CD14-positive monocyte (primary cell): ENCODE measurements at regions not wholly inside any gene's neighbourhood (a gene's known extent, or its start where the extent isn't known, plus 50 kb on each side); places are given as distances from the start of the nearest gene placed in this dataset.
A peak's percentile ranks its signal among the peaks of the same experiment; 100 is the strongest.

Experiments
- DNase-seq, 3 donors: peaks; one replicate each; pipeline ENCODE4 v3.0.0-alpha.2; 2011 to 2022
- H2AFZ ChIP-seq: 2 replicates; pipeline ENCODE4 v1.6.0; 2012; ENCODE audit warnings: mild to moderate bottlenecking, low read depth, low read length, inconsistent platforms; ENCODE audit not compliant: insufficient read depth, poor library complexity, severe bottlenecking
- H3K27ac ChIP-seq, 2 donors: 1 replicate in 1 of 2; 2 replicates in 1 of 2; pipeline ENCODE4 v1.5.1; 2012 to 2013; ENCODE audit warnings: low read length in 2 of 2, control low read depth in 1 of 2, inconsistent platforms in 1 of 2, low read depth in 1 of 2, mild to moderate bottlenecking in 1 of 2
- H3K27me3 ChIP-seq, 2 donors: one replicate each; pipeline versions ENCODE4 v1.6.0 to v1.6.1; 2011 to 2013; ENCODE audit warnings: low read length in 2 of 2; ENCODE audit not compliant: control insufficient read depth in 2 of 2, insufficient read depth in 2 of 2
- H3K36me3 ChIP-seq, 2 donors: replicated peaks in 1 of 2; 1 replicate in 1 of 2; 2 replicates in 1 of 2; pipeline versions ENCODE4 v1.5.1 to v1.6.1; 2012 to 2013; ENCODE audit warnings: low read length in 2 of 2, control low read depth in 1 of 2, inconsistent platforms in 1 of 2, mild to moderate bottlenecking in 1 of 2; ENCODE audit not compliant: insufficient read depth in 2 of 2, control insufficient read depth in 1 of 2
- H3K4me1 ChIP-seq, 2 donors: 1 replicate in 1 of 2; 2 replicates in 1 of 2; pipeline versions ENCODE4 v1.5.1 to v1.6.1; 2012 to 2013; ENCODE audit warnings: low read length in 2 of 2, control low read depth in 1 of 2, inconsistent platforms in 1 of 2, mild to moderate bottlenecking in 1 of 2, moderate library complexity in 1 of 2; ENCODE audit not compliant: insufficient read depth in 2 of 2, control insufficient read depth in 1 of 2
- H3K4me2 ChIP-seq: replicated peaks from 2 replicates; pipeline ENCODE3; 2012; ENCODE audit warnings: low read length, moderate library complexity, mild to moderate bottlenecking; ENCODE audit not compliant: poor library complexity, severe bottlenecking; ENCODE audit errors: extremely low read depth
- H3K4me3 ChIP-seq, 3 experiments: fragments of 200-600 bp in 1 of 3; sonication (generic) in 1 of 3; replicated peaks in 1 of 3; 1 replicate in 2 of 3; 2 replicates in 1 of 3; pipeline ENCODE4 v1.5.1; 2011 to 2013; ENCODE audit warnings: low read length in 3 of 3, mild to moderate bottlenecking in 3 of 3, control low read depth in 2 of 3, low read depth in 2 of 3, inconsistent platforms in 1 of 3, moderate library complexity in 1 of 3
- H3K79me2 ChIP-seq: 2 replicates; pipeline ENCODE4 v1.6.0; 2012; ENCODE audit warnings: mild to moderate bottlenecking, control low read depth, inconsistent platforms, low read length, moderate library complexity; ENCODE audit not compliant: insufficient read depth
- H3K9ac ChIP-seq: 2 replicates; pipeline ENCODE4 v1.6.0; 2017; ENCODE audit warnings: low read length, mild to moderate bottlenecking; ENCODE audit not compliant: insufficient read depth, poor library complexity, severe bottlenecking
- H3K9me3 ChIP-seq, 2 donors: replicated peaks in 1 of 2; 1 replicate in 1 of 2; 2 replicates in 1 of 2; pipeline versions ENCODE4 v1.5.1 to v1.6.1; 2012 to 2013; ENCODE audit warnings: low read length in 2 of 2, control low read depth in 1 of 2; ENCODE audit not compliant: control insufficient read depth in 1 of 2, insufficient read depth in 1 of 2
- H4K20me1 ChIP-seq: 2 replicates; pipeline ENCODE4 v1.6.0; 2012; ENCODE audit warnings: mild to moderate bottlenecking, low read length, control low read depth, moderate library complexity; ENCODE audit not compliant: insufficient read depth
- H3K27ac Mint-ChIP-seq, 7 donors: one replicate each; pipeline ENCODE4 v1.8.0; 2020; ENCODE audit warnings: mild to moderate bottlenecking in 7 of 7, mixed read lengths in 7 of 7, moderate library complexity in 6 of 7, inconsistent platforms in 2 of 7
- H3K27me3 Mint-ChIP-seq, 3 donors: one replicate each; pipeline ENCODE4 v1.8.0; 2021 to 2022; ENCODE audit warnings: low read depth in 3 of 3, mild to moderate bottlenecking in 3 of 3, mixed read lengths in 3 of 3, moderate library complexity in 3 of 3, inconsistent platforms in 1 of 3
- H3K36me3 Mint-ChIP-seq, 2 donors: one replicate each; pipeline ENCODE4 v1.8.0; 2020; ENCODE audit warnings: mixed read lengths in 2 of 2, inconsistent platforms in 1 of 2, mild to moderate bottlenecking in 1 of 2
- H3K4me1 Mint-ChIP-seq: one replicate; pipeline ENCODE4 v1.8.0; 2020; ENCODE audit warnings: mild to moderate bottlenecking, mixed read lengths
- H3K4me3 Mint-ChIP-seq, 2 donors: one replicate each; pipeline ENCODE4 v1.8.0; 2020; ENCODE audit warnings: mild to moderate bottlenecking in 2 of 2, mixed read lengths in 2 of 2, moderate library complexity in 1 of 2
- H3K9me3 Mint-ChIP-seq, 7 donors: one replicate each; pipeline ENCODE4 v1.8.0; 2020 to 2022; ENCODE audit warnings: mixed read lengths in 7 of 7, mild to moderate bottlenecking in 6 of 7, moderate library complexity in 6 of 7, inconsistent platforms in 2 of 7
- CTCF ChIP-seq: fragments of 200-600 bp; IDR thresholded peaks from one replicate; pipeline ENCODE4 v1.8.0; 2022; ENCODE audit warnings: antibody characterized with exemption, mild to moderate bottlenecking
- WGBS: methylation state at CpG from one replicate; pipeline ENCODE4 v1.1.5; 2013; ENCODE audit warnings: missing lambda C conversion rate; ENCODE audit not compliant: insufficient coverage; 5-methylcytosine and 5-hydroxymethylcytosine counted together
- intact Hi-C, 2 donors: fragments of 100-400 bp; cut with micrococcal nuclease; formaldehyde crosslinking; loops; one replicate each; pipeline versions ENCODE4 v1.15.0 to v1.15.1; 2023

GRCh38 chr15:93180128-93180527, 91.1 kb upstream of the RGMA start:
- H2AFZ ChIP-seq = no peak overlapping the region
- no peak overlapping the region for H3K27ac ChIP-seq
- no peaks in the 10 kb centered on the region for H3K36me3 ChIP-seq
- no peaks in the 10 kb centered on the region for H3K27me3 ChIP-seq
- H3K4me1 ChIP-seq = peaks cover 22 to 23% of the 10 kb centered on the region in 2 donors
- no peaks in the 10 kb centered on the region for H3K79me2 ChIP-seq
- 92% methylated on average over 4 of the region's 7 CpGs for WGBS
- no peak for DNase-seq
- H3K9me3 ChIP-seq = no peaks in the 10 kb centered on the region
- H4K20me1 ChIP-seq = no peaks in the 10 kb centered on the region
- intact Hi-C loops = no loop called here
- Mint-ChIP-seq H3K4me1 (peaks cover 27% of the 10 kb centered on the region), H3K9me3 (peaks cover 0 to 6% (median under 1%) of the 10 kb centered on the region in 7 donors), H3K27me3 (peaks cover 0 to 6% (median 3%) of the 10 kb centered on the region in 3 donors), H3K4me3 (no peak overlapping the region), H3K27ac (peak overlapping the region in 3 of 7 donors; percentile 1 to 77 (median 64)), H3K36me3 (peaks cover 0 to 4% of the 10 kb centered on the region in 2 donors)
- no peak overlapping the region for H3K4me3 ChIP-seq
- no peak for TF ChIP-seq CTCF
- H3K9ac ChIP-seq = no peak overlapping the region
- H3K4me2 ChIP-seq = no peak overlapping the region

- H3K27ac Mint-ChIP-seq = peak overlapping the region in 5 of 7 donors; percentile 45 to 92 (median 78)
- peaks cover 0 to 7% (median 3%) of the 10 kb centered on the region in 3 donors for H3K27me3 Mint-ChIP-seq
- no peak overlapping the region for H3K9ac ChIP-seq
- H3K79me2 ChIP-seq = no peaks in the 10 kb centered on the region
- peaks cover 0 to 6% (median 2%) of the 10 kb centered on the region in 7 donors for H3K9me3 Mint-ChIP-seq
- H3K27ac ChIP-seq = peak overlapping the region in 1 of 2 donors; percentile 72
- H3K27me3 ChIP-seq = no peaks in the 10 kb centered on the region
- no peak overlapping the region for H3K4me3 Mint-ChIP-seq
- H2AFZ ChIP-seq = peak overlapping the region; percentile 33
- no peak overlapping the region for H3K4me3 ChIP-seq
- intact Hi-C loops = loop anchor here in 1 of 2 donors (10.0 kb wide), 1 partner anchor 55 kb away; no protein-coding TSS in a partner anchor
- no peak for DNase-seq
- no peaks in the 10 kb centered on the region for H3K36me3 ChIP-seq
- TF ChIP-seq CTCF = no peak
- no peaks in the 10 kb centered on the region for H3K9me3 ChIP-seq
- 89% methylated on average over 5 of the region's 17 CpGs for WGBS
- peaks cover 0 to 4% of the 10 kb centered on the region in 2 donors for H3K36me3 Mint-ChIP-seq
- H3K4me2 ChIP-seq = peak overlapping the region; percentile 19
- H3K4me1 Mint-ChIP-seq = peaks cover 27% of the 10 kb centered on the region
- peaks cover 22 to 23% of the 10 kb centered on the region in 2 donors for H3K4me1 ChIP-seq
- no peaks in the 10 kb centered on the region for H4K20me1 ChIP-seq
Measured at GRCh38 chr15:93179700-93180102, 90.7 kb upstream of the RGMA start.
